GM23338 (cell line): ENCODE measurements at regions not wholly inside any gene's neighbourhood (a gene's known extent, or its start where the extent isn't known, plus 50 kb on each side); places are given as distances from the start of the nearest gene placed in this dataset.

Experiments
- EZH2 ChIP-seq: fragments of 200-600 bp; sonication (generic); IDR thresholded peaks from one replicate; pipeline ENCODE4 v1.8.0; 2017; ENCODE audit warnings: antibody characterized with exemption, mild to moderate bottlenecking, low read depth; ENCODE audit not compliant: unreplicated experiment
- EZH2phosphoT487 ChIP-seq: fragments of 200-600 bp; sonication (generic); IDR thresholded peaks from one replicate; pipeline ENCODE4 v1.8.1; 2018; ENCODE audit warnings: antibody characterized with exemption; ENCODE audit not compliant: unreplicated experiment
- REST ChIP-seq: IDR thresholded peaks from one replicate; pipeline ENCODE4 v1.6.1; 2018; ENCODE audit warnings: antibody characterized with exemption; ENCODE audit not compliant: unreplicated experiment

GRCh38 chr4:123478859-123479345 lies 82.3 kb downstream of the SPRY1 start:
- no peak for TF ChIP-seq EZH2phosphoT487
- no peak for TF ChIP-seq EZH2
- no peak for TF ChIP-seq REST
